Smooth muscle cell (in vitro differentiated cells): ENCODE measurements at regions not wholly inside any gene's neighbourhood (a gene's known extent, or its start where the extent isn't known, plus 50 kb on each side); places are given as distances from the start of the nearest gene placed in this dataset.

Source experiments
- DNase-seq: peaks from one replicate; lab custom pipeline; 2025; ENCODE audit not compliant: unreplicated experiment; lab: John Stamatoyannopoulos, UW
- H2AFZ ChIP-seq: fragments of 200-600 bp; sonication (generic); 2 replicates; pipeline ENCODE4 v1.6.0; 2016; ENCODE audit warnings: antibody characterized with exemption, low read depth, mild to moderate bottlenecking
- H3F3A ChIP-seq: fragments of 200-600 bp; sonication (generic); 2 replicates; pipeline ENCODE4 v1.6.0; 2017; ENCODE audit warnings: antibody characterized with exemption, low read depth
- H3K27ac ChIP-seq: fragments of 200-600 bp; sonication (generic); 2 replicates; pipeline ENCODE4 v1.5.1; 2016; ENCODE audit warnings: low read depth, mild to moderate bottlenecking
- H3K27me3 ChIP-seq: fragments of 200-600 bp; sonication (generic); 2 replicates; pipeline ENCODE4 v1.6.1; 2016; ENCODE audit warnings: low read depth, mild to moderate bottlenecking
- H3K36me3 ChIP-seq: fragments of 200-600 bp; sonication (generic); 2 replicates; pipeline ENCODE4 v1.5.1; 2016; ENCODE audit warnings: low read depth
- H3K4me1 ChIP-seq: fragments of 200-600 bp; sonication (generic); 2 replicates; pipeline ENCODE4 v1.5.1; 2016; ENCODE audit warnings: low read depth
- H3K4me2 ChIP-seq: fragments of 200-600 bp; sonication (generic); 2 replicates; pipeline ENCODE4 v1.6.0; 2016; ENCODE audit warnings: mild to moderate bottlenecking
- H3K4me3 ChIP-seq: fragments of 200-600 bp; sonication (generic); 2 replicates; pipeline ENCODE4 v1.5.1; 2016; ENCODE audit warnings: mild to moderate bottlenecking
- H3K79me2 ChIP-seq: fragments of 200-600 bp; sonication (generic); 2 replicates; pipeline ENCODE4 v1.6.0; 2016; ENCODE audit warnings: low read depth, mild to moderate bottlenecking
- H3K9ac ChIP-seq: fragments of 200-600 bp; sonication (generic); 2 replicates; pipeline ENCODE4 v1.6.0; 2016; ENCODE audit warnings: low read depth
- H3K9me3 ChIP-seq: fragments of 200-600 bp; sonication (generic); replicated peaks from 2 replicates; pipeline ENCODE4 v1.5.1; 2016; ENCODE audit warnings: low read depth
- H4K20me1 ChIP-seq: fragments of 200-600 bp; sonication (generic); 2 replicates; pipeline ENCODE4 v1.6.0; 2016; ENCODE audit warnings: low read depth
- WGBS: methylation state at CpG from one replicate; pipeline ENCODE4 v1.1.7; 2016; ENCODE audit warnings: low lambda C conversion rate; 5-methylcytosine and 5-hydroxymethylcytosine counted together
- TF ChIP-seq, protein P1 (sequence below): fragments of 200-600 bp; sonication (generic); IDR thresholded peaks from 2 replicates; pipeline ENCODE4 v1.5.1; 2017; ENCODE audit warnings: borderline replicate concordance, mild to moderate bottlenecking, antibody characterized with exemption; ENCODE audit not compliant: insufficient read depth, poor library complexity, severe bottlenecking

DNA sequence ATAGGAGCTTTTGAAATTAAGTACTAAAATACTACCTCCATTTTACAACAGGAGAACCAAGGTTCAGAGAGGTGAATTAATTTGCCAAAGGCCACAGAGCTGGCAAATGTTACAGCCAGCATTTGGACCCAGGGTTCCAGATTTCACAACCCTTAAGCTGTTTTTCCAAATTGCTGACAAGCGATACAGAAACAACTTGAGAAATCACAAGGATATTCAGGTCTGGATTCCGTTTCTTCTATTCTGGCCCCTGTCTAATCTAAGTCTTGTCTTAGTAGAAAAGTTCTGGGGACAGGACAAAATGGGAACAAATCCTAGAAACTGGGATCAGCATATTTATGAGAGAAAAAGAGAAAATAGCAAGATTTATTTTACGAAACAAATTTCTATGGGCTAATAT lies 103.1 kb upstream of the PRLR start:
- H3K36me3 ChIP-seq: no peaks in the 10 kb centered on the region
- no peaks in the 10 kb centered on the region for H3K79me2 ChIP-seq
- 73% methylated on average over 3 of the region's 3 CpGs for WGBS
- no peak overlapping the region for H3K4me3 ChIP-seq
- TF ChIP-seq, protein P1, sequence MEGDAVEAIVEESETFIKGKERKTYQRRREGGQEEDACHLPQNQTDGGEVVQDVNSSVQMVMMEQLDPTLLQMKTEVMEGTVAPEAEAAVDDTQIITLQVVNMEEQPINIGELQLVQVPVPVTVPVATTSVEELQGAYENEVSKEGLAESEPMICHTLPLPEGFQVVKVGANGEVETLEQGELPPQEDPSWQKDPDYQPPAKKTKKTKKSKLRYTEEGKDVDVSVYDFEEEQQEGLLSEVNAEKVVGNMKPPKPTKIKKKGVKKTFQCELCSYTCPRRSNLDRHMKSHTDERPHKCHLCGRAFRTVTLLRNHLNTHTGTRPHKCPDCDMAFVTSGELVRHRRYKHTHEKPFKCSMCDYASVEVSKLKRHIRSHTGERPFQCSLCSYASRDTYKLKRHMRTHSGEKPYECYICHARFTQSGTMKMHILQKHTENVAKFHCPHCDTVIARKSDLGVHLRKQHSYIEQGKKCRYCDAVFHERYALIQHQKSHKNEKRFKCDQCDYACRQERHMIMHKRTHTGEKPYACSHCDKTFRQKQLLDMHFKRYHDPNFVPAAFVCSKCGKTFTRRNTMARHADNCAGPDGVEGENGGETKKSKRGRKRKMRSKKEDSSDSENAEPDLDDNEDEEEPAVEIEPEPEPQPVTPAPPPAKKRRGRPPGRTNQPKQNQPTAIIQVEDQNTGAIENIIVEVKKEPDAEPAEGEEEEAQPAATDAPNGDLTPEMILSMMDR: no peak
- H3K27me3 ChIP-seq: no peaks in the 10 kb centered on the region
- no peaks in the 10 kb centered on the region for H3F3A ChIP-seq
- peaks cover 5% of the 10 kb centered on the region for H3K4me1 ChIP-seq
- no peak for DNase-seq
- H4K20me1 ChIP-seq: no peaks in the 10 kb centered on the region
- H3K9me3 ChIP-seq: no peaks in the 10 kb centered on the region
- H3K4me2 ChIP-seq: no peak overlapping the region
- H3K27ac ChIP-seq: no peak overlapping the region
- H3K9ac ChIP-seq: no peak overlapping the region
- no peak overlapping the region for H2AFZ ChIP-seq

DNA sequence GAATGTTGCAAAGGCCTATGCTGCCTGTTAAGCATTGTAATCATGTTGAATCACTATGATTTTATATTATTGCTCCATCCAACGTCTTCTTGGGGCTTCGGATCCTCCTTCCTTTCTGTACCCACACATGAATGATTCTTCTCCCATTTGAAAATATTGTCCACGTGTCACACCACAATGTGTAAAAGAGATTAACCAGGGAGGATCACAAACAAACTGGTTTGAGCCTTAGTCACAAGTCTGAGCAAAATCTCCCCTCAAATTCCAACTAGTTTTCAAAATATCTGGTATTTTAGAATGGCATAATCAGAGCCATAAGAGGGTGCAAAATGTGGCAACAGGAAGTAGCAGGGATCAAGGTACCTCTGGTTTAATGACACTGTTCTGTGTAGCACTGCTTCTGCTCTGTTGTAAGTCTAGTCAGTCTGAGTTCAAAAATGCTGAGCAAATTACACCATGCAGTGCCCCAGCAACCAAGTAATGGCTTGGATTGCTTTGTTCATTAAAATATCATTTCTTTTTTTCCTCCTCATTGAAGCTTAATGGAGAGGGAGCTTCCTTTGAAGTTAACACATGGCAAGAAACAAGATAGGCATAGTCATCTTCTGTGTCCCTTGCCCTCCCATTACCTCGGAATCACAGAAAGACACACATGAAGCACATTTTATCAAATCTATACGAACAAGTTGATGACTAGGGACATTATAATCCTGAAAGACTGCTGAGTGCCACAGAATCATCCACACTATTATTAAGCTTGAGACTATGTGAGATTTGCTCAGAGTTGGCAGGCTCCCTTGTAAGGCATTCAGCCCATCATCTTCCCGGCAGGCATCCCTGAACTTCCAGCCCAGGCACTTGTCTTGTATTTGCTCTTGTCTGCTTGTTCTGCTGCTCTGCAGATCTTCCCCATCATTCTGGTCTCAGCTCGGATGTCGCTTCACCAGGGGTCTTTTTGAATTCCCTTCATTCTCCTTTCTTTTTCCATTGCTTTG lies 102.0 kb upstream of the PRLR start:
- H4K20me1 ChIP-seq: no peaks in the 10 kb centered on the region

DNA sequence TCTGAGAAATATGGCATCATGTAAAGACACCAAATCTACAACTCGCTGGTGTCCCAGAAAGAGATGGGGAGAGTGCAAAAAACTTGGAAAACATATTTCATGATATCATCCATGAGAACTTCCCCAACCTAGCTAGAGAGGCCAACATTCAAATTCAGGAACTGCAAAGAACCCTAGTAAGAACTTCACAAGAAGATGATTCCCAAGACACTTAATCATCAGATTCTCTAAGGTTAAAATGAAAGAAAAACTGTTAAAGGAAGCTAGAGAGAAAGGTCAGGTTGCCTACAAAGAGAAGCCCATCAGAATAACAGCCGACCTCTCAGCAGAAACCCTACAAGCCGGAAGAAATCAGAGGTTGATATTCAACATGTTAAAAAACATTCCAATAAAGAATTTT lies 95.5 kb upstream of the PRLR start:
- Histone ChIP-seq H2AFZ (no peak overlapping the region), H3F3A (no peaks in the 10 kb centered on the region), H3K79me2 (no peaks in the 10 kb centered on the region), H3K36me3 (no peaks in the 10 kb centered on the region), H3K27ac (no peak overlapping the region), H3K4me3 (no peak overlapping the region), H3K4me2 (no peak overlapping the region), H3K27me3 (no peaks in the 10 kb centered on the region), H4K20me1 (no peaks in the 10 kb centered on the region), H3K9ac (no peak overlapping the region), H3K9me3 (no peaks in the 10 kb centered on the region), H3K4me1 (no peaks in the 10 kb centered on the region)
- 96% methylated on average over 3 of the region's 3 CpGs for WGBS
- DNase-seq: no peak
- TF ChIP-seq, protein P1: no peak

More for the DNA sequence above, 102.0 kb upstream of the PRLR start:
- DNase-seq: no peak
- peak overlapping the region; percentile 34 for H2AFZ ChIP-seq
- no peaks in the 10 kb centered on the region for H3K4me1 ChIP-seq
- TF ChIP-seq, protein P1: no peak
- H3K4me2 ChIP-seq: peak overlapping the region; percentile 23
- no peaks in the 10 kb centered on the region for H3K27me3 ChIP-seq
- no peak overlapping the region for H3K9ac ChIP-seq
- no peaks in the 10 kb centered on the region for H3K36me3 ChIP-seq
- no peaks in the 10 kb centered on the region for H3K79me2 ChIP-seq
- H3K27ac ChIP-seq: peak overlapping the region; percentile 45
- WGBS: 54% methylated on average over 8 of the region's 8 CpGs
- H3F3A ChIP-seq: no peaks in the 10 kb centered on the region
- H3K9me3 ChIP-seq: no peaks in the 10 kb centered on the region
- no peak overlapping the region for H3K4me3 ChIP-seq
